ENCODE measurements at regions not wholly inside any gene's neighbourhood (a gene's known extent, or its start where the extent isn't known, plus 50 kb on each side); places are given as distances from the start of the nearest gene placed in this dataset.

GRCh38 chr10:129020651-129021330 lies 446.2 kb upstream of the MGMT start:
- Histone ChIP-seq H3K27ac (no peak overlapping the region), H3K27me3 (no peaks in the 10 kb centered on the region), H3K4me3 (no peak overlapping the region), H3K4me1 (ENCODE audit: insufficient read depth) (no peaks in the 10 kb centered on the region), H3K36me3 (no peaks in the 10 kb centered on the region), H3K9me3 (no peaks in the 10 kb centered on the region)
- intact Hi-C loops (cut with DNase I), result no loop called here
- TF ChIP-seq POLR2A (IDR thresholded peaks at IDR 0.05) (no peak), CTCF (IDR thresholded peaks at IDR 0.05) (no peak), EP300 (IDR thresholded peaks at IDR 0.05) (no peak)
- DNase-seq, result no peak
- 38 to 51% (median 51%) methylated on average over 8 of the region's 8 CpGs for WGBS, 3 donors

GRCh38 chr10:129021594-129022304 lies 445.3 kb upstream of the MGMT start:
- Histone ChIP-seq H3K4me1 (ENCODE audit: insufficient read depth) (no peaks in the 10 kb centered on the region), H3K36me3 (no peaks in the 10 kb centered on the region), H3K27me3 (no peaks in the 10 kb centered on the region), H3K4me3 (no peak overlapping the region), H3K9me3 (no peaks in the 10 kb centered on the region), H3K27ac (no peak overlapping the region)
- 11 to 24% (median 11%) methylated on average over 18 of the region's 18 CpGs for WGBS, 3 donors
- intact Hi-C loops (cut with DNase I), result no loop called here
- DNase-seq, result no peak
- TF ChIP-seq CTCF (IDR thresholded peaks at IDR 0.05), result no peak
- no peak for TF ChIP-seq POLR2A (IDR thresholded peaks at IDR 0.05)
- TF ChIP-seq EP300 (IDR thresholded peaks at IDR 0.05), result no peak

- no peak overlapping the region for H3K27ac ChIP-seq
- WGBS, 3 donors, result 76 to 89% (median 84%) methylated on average over 5 of the region's 5 CpGs
- intact Hi-C loops (cut with DNase I), result no loop called here
- no peaks in the 10 kb centered on the region for H3K9me3 ChIP-seq
- H3K27me3 ChIP-seq, result no peaks in the 10 kb centered on the region
- no peaks in the 10 kb centered on the region for H3K4me1 ChIP-seq (ENCODE audit: insufficient read depth)
- TF ChIP-seq POLR2A (IDR thresholded peaks at IDR 0.05), result no peak
- no peak for TF ChIP-seq EP300 (IDR thresholded peaks at IDR 0.05)
- no peak for TF ChIP-seq CTCF (IDR thresholded peaks at IDR 0.05)
- DNase-seq, result no peak
- H3K36me3 ChIP-seq, result no peaks in the 10 kb centered on the region
- no peak overlapping the region for H3K4me3 ChIP-seq
These were observed 444.0 kb upstream of the MGMT start for GRCh38 chr10:129023082-129023481.

- intact Hi-C loops (cut with DNase I), result no loop called here
- Histone ChIP-seq H3K9me3 (no peaks in the 10 kb centered on the region), H3K4me3 (no peak overlapping the region), H3K27me3 (no peaks in the 10 kb centered on the region), H3K27ac (no peak overlapping the region), H3K4me1 (ENCODE audit: insufficient read depth) (no peaks in the 10 kb centered on the region), H3K36me3 (no peaks in the 10 kb centered on the region)
- no peak for DNase-seq
- TF ChIP-seq CTCF (IDR thresholded peaks at IDR 0.05) (no peak), EP300 (IDR thresholded peaks at IDR 0.05) (no peak), POLR2A (IDR thresholded peaks at IDR 0.05) (no peak)
- 89 to 96% (median 91%) methylated on average over 8 of the region's 8 CpGs for WGBS, 3 donors
These were observed 443.0 kb upstream of the MGMT start for GRCh38 chr10:129024046-129024445.

All from ovary (tissue), 7 donors.